Neural progenitor cell (in vitro differentiated cells): ENCODE measurements at regions not wholly inside any gene's neighbourhood (a gene's known extent, or its start where the extent isn't known, plus 50 kb on each side); places are given as distances from the start of the nearest gene placed in this dataset.

Experiments used
- DNase-seq: peaks from one replicate; pipeline ENCODE4 v3.0.0-alpha.2; 2016; ENCODE audit warnings: low spot score
- H2AFZ ChIP-seq: fragments of 200-600 bp; sonication (generic); replicated peaks from 2 replicates; pipeline ENCODE4 v1.6.1; 2016; ENCODE audit warnings: antibody characterized with exemption
- H3F3A ChIP-seq: fragments of 200-600 bp; sonication (generic); 2 replicates; pipeline ENCODE4 v1.6.1; 2016; ENCODE audit warnings: antibody characterized with exemption, low read depth
- H3K27ac ChIP-seq: fragments of 200-600 bp; sonication (generic); 2 replicates; pipeline ENCODE4 v1.5.1; 2016; ENCODE audit warnings: mild to moderate bottlenecking
- H3K27me3 ChIP-seq: fragments of 200-600 bp; sonication (generic); 2 replicates; pipeline ENCODE4 v1.6.1; 2016; ENCODE audit warnings: mild to moderate bottlenecking, moderate library complexity
- H3K36me3 ChIP-seq: fragments of 200-600 bp; sonication (generic); 2 replicates; pipeline ENCODE4 v1.5.1; 2016
- H3K4me1 ChIP-seq: fragments of 200-600 bp; sonication (generic); 2 replicates; pipeline ENCODE4 v1.6.1; 2016; ENCODE audit warnings: mixed run types
- H3K4me2 ChIP-seq: fragments of 200-600 bp; sonication (generic); 2 replicates; pipeline ENCODE4 v1.6.1; 2016
- H3K4me3 ChIP-seq: fragments of 200-600 bp; sonication (generic); 2 replicates; pipeline ENCODE4 v1.5.1; 2016
- H3K79me2 ChIP-seq: fragments of 200-600 bp; sonication (generic); 2 replicates; pipeline ENCODE4 v1.6.1; 2016; ENCODE audit warnings: low read depth
- H3K9ac ChIP-seq: fragments of 200-600 bp; sonication (generic); 2 replicates; pipeline ENCODE4 v1.6.1; 2016
- H3K9me3 ChIP-seq: fragments of 200-600 bp; sonication (generic); 2 replicates; pipeline ENCODE4 v1.5.1; 2016; ENCODE audit warnings: low read depth
- H4K20me1 ChIP-seq: fragments of 200-600 bp; sonication (generic); 2 replicates; pipeline ENCODE4 v1.6.1; 2016; ENCODE audit warnings: low read depth
- H3K27ac Mint-ChIP-seq: 3 replicates; pipeline ENCODE4 v1.8.0; 2021; ENCODE audit warnings: mixed read lengths
- H3K27me3 Mint-ChIP-seq: 2 replicates; pipeline ENCODE4 v1.8.0; 2022; ENCODE audit warnings: low read depth, mild to moderate bottlenecking, inconsistent platforms, moderate library complexity, mixed read lengths; ENCODE audit not compliant: insufficient read depth
- H3K36me3 Mint-ChIP-seq: 3 replicates; pipeline ENCODE4 v1.8.0; 2021; ENCODE audit warnings: mixed read lengths
- H3K4me1 Mint-ChIP-seq: 3 replicates; pipeline ENCODE4 v1.8.0; 2021; ENCODE audit warnings: mixed read lengths
- H3K4me3 Mint-ChIP-seq: 3 replicates; pipeline ENCODE4 v1.8.0; 2021; ENCODE audit warnings: mild to moderate bottlenecking, moderate library complexity, mixed read lengths
- H3K9me3 Mint-ChIP-seq: 3 replicates; pipeline ENCODE4 v1.8.0; 2020; ENCODE audit warnings: mixed read lengths
- EZH2 ChIP-seq: fragments of 200-600 bp; sonication (generic); IDR thresholded peaks from 2 replicates; pipeline ENCODE4 v1.6.1; 2017; ENCODE audit warnings: antibody characterized with exemption, mild to moderate bottlenecking, moderate library complexity
- EZH2phosphoT487 ChIP-seq: fragments of 200-600 bp; sonication (generic); IDR thresholded peaks from 2 replicates; pipeline ENCODE4 v1.6.1; 2017; ENCODE audit warnings: antibody characterized with exemption
- TF ChIP-seq, protein P1 (sequence below): fragments of 200-600 bp; sonication (generic); IDR thresholded peaks from 2 replicates; pipeline ENCODE4 v1.5.1; 2017; ENCODE audit warnings: antibody characterized with exemption, mild to moderate bottlenecking

DNA sequence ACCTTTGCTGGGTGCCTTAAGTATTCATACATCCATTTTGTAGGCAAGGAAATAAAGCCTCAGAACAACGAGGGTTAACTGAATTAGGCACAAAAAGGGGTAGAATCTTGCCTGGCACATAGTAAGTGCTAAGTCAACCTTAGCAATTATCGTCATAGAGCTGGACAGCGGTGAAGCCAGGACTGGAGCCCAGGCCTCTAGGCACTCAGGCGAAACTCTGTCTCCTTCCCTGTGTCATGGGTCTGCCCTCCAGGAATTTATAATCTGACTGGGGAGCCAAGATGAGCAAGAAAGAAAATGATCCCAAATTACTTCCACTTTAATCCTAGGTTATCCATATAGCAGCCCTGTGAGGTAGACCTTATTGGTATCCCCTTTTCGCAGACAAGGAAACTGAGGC lies 61.4 kb downstream of the KATNIP start:
- Histone ChIP-seq H3K9me3 (no peaks in the 10 kb centered on the region), H3K4me2 (no peak overlapping the region), H3F3A (no peaks in the 10 kb centered on the region), H3K27me3 (no peaks in the 10 kb centered on the region), H3K4me3 (no peak overlapping the region), H3K4me1 (no peaks in the 10 kb centered on the region), H3K27ac (no peak overlapping the region), H4K20me1 (no peaks in the 10 kb centered on the region), H3K9ac (no peak overlapping the region), H2AFZ (no peak overlapping the region), H3K79me2 (no peaks in the 10 kb centered on the region), H3K36me3 (no peaks in the 10 kb centered on the region)
- H3K4me1 Mint-ChIP-seq: peaks cover 6% of the 10 kb centered on the region
- no peak for DNase-seq
- TF ChIP-seq EZH2phosphoT487 (no peak), EZH2 (no peak)
- TF ChIP-seq, protein P1, sequence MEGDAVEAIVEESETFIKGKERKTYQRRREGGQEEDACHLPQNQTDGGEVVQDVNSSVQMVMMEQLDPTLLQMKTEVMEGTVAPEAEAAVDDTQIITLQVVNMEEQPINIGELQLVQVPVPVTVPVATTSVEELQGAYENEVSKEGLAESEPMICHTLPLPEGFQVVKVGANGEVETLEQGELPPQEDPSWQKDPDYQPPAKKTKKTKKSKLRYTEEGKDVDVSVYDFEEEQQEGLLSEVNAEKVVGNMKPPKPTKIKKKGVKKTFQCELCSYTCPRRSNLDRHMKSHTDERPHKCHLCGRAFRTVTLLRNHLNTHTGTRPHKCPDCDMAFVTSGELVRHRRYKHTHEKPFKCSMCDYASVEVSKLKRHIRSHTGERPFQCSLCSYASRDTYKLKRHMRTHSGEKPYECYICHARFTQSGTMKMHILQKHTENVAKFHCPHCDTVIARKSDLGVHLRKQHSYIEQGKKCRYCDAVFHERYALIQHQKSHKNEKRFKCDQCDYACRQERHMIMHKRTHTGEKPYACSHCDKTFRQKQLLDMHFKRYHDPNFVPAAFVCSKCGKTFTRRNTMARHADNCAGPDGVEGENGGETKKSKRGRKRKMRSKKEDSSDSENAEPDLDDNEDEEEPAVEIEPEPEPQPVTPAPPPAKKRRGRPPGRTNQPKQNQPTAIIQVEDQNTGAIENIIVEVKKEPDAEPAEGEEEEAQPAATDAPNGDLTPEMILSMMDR: no peak
- no peak overlapping the region for H3K4me3 Mint-ChIP-seq
- no peak overlapping the region for H3K27ac Mint-ChIP-seq
- H3K9me3 Mint-ChIP-seq: no peaks in the 10 kb centered on the region
- peaks cover 6% of the 10 kb centered on the region for H3K36me3 Mint-ChIP-seq
- peaks cover 6% of the 10 kb centered on the region for H3K27me3 Mint-ChIP-seq

DNA sequence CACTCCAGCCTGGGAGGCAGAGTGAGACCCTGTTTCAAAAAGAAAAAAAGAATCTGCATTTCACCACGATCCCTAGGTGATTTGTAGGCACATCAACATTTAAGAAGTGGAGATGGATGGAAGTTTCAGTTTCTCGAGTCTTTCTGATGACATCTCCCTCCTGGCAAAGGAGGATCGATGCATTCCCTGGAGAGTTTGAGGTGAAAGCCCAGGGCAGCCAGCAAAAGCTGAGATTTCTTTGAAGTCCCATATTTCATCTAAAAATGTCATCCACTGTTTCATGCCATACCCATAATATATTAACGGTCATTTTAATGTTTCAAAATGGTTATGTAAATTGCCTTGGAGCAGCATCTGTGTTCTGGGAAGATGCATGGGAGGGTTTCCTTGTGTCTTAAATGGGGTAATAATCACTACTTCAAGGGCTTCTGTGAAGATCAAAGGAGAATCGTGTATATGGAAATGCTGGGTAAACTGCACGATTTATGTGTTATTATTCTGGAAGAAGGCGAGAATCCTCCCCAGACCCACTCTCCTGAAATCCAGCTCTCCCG lies 63.4 kb downstream of the KATNIP start:
- DNase-seq: no peak
- Histone ChIP-seq H3K4me3 (no peak overlapping the region), H3K9ac (no peak overlapping the region), H4K20me1 (peaks cover 10% of the 10 kb centered on the region), H3K9me3 (no peaks in the 10 kb centered on the region), H3K27me3 (no peaks in the 10 kb centered on the region), H3K4me2 (no peak overlapping the region), H3F3A (no peaks in the 10 kb centered on the region), H3K79me2 (no peaks in the 10 kb centered on the region), H3K36me3 (no peaks in the 10 kb centered on the region), H3K4me1 (no peaks in the 10 kb centered on the region), H2AFZ (no peak overlapping the region), H3K27ac (no peak overlapping the region)
- H3K4me3 Mint-ChIP-seq: no peak overlapping the region
- peaks cover 12% of the 10 kb centered on the region for H3K4me1 Mint-ChIP-seq
- no peaks in the 10 kb centered on the region for H3K9me3 Mint-ChIP-seq
- H3K36me3 Mint-ChIP-seq: peaks cover 6% of the 10 kb centered on the region
- TF ChIP-seq EZH2phosphoT487: no peak
- TF ChIP-seq, protein P1: no peak
- no peak for TF ChIP-seq EZH2
- H3K27ac Mint-ChIP-seq: no peak overlapping the region
- peaks cover 6% of the 10 kb centered on the region for H3K27me3 Mint-ChIP-seq

DNA sequence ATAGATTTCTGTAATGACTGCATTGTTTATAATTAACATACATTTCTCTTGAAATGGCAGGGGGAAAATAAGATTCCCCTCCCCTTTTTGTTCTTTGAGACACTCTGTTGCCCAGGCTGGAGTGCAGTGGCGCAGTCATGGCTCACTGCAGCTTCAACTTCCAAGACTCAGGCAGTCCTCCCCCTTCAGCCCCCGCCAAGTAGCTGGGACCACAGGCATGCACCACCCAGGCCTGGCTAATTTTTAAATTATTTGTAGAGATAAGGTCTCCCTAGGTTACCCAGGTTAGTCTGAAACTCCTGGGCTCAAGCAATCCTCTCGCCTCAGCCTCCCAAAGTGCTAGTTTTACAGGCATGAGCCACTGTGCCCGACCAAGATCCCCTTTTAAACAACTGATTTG lies 67.7 kb downstream of the KATNIP start:
- Histone ChIP-seq H3K4me3 (no peak overlapping the region), H3K36me3 (no peaks in the 10 kb centered on the region), H3K27me3 (no peaks in the 10 kb centered on the region), H3K9ac (no peak overlapping the region), H3K27ac (no peak overlapping the region), H3K9me3 (no peaks in the 10 kb centered on the region), H3K4me1 (peaks cover 5% of the 10 kb centered on the region), H3K79me2 (no peaks in the 10 kb centered on the region), H3K4me2 (no peak overlapping the region), H4K20me1 (peaks cover 10% of the 10 kb centered on the region), H2AFZ (no peak overlapping the region), H3F3A (no peaks in the 10 kb centered on the region)
- Mint-ChIP-seq H3K4me3 (no peak overlapping the region), H3K36me3 (peaks cover 13% of the 10 kb centered on the region), H3K27me3 (peaks cover 2% of the 10 kb centered on the region), H3K9me3 (peaks cover 2% of the 10 kb centered on the region), H3K27ac (no peak overlapping the region), H3K4me1 (peaks cover 19% of the 10 kb centered on the region)
- TF ChIP-seq EZH2: no peak
- TF ChIP-seq, protein P1: no peak
- no peak for TF ChIP-seq EZH2phosphoT487
- no peak for DNase-seq
